ENCODE measurements at regions not wholly inside any gene's neighbourhood (a gene's known extent, or its start where the extent isn't known, plus 50 kb on each side); places are given as distances from the start of the nearest gene placed in this dataset.

GRCh38 chr5:171619196-171619595 is 166.4 kb upstream of the SMIM23 start:
- no peak for TF ChIP-seq POLR2A (IDR thresholded peaks at IDR 0.05)
- no peak for TF ChIP-seq CTCF (IDR thresholded peaks at IDR 0.05)

Data from body of pancreas (tissue), 4 donors.